ENCODE measurements at regions not wholly inside any gene's neighbourhood (a gene's known extent, or its start where the extent isn't known, plus 50 kb on each side); places are given as distances from the start of the nearest gene placed in this dataset.
A peak's percentile ranks its signal among the peaks of the same experiment; 100 is the strongest.

DNA sequence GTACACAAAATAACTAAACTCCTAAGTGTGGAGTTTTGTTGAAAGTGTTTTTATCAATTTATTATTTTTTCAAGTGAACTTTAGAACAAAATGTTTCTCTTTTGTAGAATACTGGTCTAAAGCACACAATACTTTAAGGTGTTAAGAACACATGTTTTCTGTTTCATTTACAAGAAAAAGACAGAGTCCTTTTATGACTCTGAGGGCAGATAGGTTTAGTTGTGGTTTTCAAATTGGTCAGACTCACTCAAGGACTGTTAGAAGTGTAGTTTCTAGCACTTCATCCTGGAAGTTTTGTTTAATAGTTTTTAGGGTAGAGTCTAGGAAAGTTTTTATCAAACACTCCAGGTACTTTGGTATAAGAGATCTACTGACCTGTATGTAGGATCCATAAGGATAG lies 376.5 kb downstream of the LRRIQ3 start:
- no peak for DNase-seq (ENCODE audit: low read depth)

DNA sequence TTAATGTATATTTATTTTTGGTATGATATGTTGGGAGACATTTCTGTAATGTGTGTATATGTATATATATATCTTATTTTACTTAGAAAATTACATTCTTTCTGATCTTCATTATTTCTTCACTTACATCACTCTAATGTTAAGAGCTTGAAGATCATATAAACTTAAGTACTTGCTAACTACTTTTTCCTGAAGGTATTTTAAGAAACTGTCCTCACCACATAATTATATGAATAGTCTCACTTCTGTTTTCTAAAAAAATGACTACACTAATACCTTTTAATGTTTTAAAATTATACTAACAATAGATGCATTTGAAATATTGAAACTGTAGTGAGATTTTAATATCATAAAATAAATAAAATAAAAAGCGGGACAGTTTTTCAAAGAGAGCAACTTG lies 377.1 kb downstream of the LRRIQ3 start:
- H3K27me3 ChIP-seq (ENCODE audit: control insufficient read depth, insufficient read depth, low read length): no peaks in the 10 kb centered on the region
- TF ChIP-seq, protein P1, sequence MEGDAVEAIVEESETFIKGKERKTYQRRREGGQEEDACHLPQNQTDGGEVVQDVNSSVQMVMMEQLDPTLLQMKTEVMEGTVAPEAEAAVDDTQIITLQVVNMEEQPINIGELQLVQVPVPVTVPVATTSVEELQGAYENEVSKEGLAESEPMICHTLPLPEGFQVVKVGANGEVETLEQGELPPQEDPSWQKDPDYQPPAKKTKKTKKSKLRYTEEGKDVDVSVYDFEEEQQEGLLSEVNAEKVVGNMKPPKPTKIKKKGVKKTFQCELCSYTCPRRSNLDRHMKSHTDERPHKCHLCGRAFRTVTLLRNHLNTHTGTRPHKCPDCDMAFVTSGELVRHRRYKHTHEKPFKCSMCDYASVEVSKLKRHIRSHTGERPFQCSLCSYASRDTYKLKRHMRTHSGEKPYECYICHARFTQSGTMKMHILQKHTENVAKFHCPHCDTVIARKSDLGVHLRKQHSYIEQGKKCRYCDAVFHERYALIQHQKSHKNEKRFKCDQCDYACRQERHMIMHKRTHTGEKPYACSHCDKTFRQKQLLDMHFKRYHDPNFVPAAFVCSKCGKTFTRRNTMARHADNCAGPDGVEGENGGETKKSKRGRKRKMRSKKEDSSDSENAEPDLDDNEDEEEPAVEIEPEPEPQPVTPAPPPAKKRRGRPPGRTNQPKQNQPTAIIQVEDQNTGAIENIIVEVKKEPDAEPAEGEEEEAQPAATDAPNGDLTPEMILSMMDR (IDR thresholded peaks at IDR 0.05; ENCODE audit: insufficient read depth, low read length, severe bottlenecking): no peak
- no peaks in the 10 kb centered on the region for H3K36me3 ChIP-seq (ENCODE audit: control insufficient read depth, insufficient read depth, low read length)
- FAIRE-seq: no peak
- no peak for DNase-seq (ENCODE audit: low read depth)
- no peak overlapping the region for H3K4me3 ChIP-seq (ENCODE audit: low read depth, low read length)

More for the DNA sequence above, 376.5 kb downstream of the LRRIQ3 start:
- no peak for FAIRE-seq
- TF ChIP-seq, protein P1 (IDR thresholded peaks at IDR 0.05; ENCODE audit: insufficient read depth, low read length, severe bottlenecking): no peak
- no peaks in the 10 kb centered on the region for H3K36me3 ChIP-seq (ENCODE audit: control insufficient read depth, insufficient read depth, low read length)
- H3K4me3 ChIP-seq (ENCODE audit: low read depth, low read length): no peak overlapping the region
- no peaks in the 10 kb centered on the region for H3K27me3 ChIP-seq (ENCODE audit: control insufficient read depth, insufficient read depth, low read length)

DNA sequence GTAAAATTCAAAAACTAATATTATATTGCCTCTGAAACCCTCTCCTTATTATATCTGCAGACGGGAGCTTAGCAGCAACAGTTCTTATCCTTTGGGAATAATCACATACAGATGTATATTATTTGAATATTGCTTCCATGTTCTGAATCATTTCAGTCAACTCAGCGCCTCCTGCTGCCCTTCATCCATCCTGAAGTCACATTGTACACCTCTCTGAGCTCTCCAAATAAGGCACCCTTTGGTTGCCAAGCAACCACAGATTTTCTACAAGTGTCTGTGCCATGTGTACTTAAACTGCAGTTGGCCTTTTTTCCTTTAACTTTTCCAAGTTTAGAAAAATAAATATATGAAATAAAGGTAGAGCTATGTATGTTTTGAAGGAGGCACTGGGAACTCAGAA lies 384.3 kb downstream of the LRRIQ3 start:
- Histone ChIP-seq H3K27me3 (ENCODE audit: control insufficient read depth, insufficient read depth, low read length) (no peaks in the 10 kb centered on the region), H3K36me3 (ENCODE audit: control insufficient read depth, insufficient read depth, low read length) (no peaks in the 10 kb centered on the region), H3K4me3 (ENCODE audit: low read depth, low read length) (no peak overlapping the region)
- TF ChIP-seq, protein P1 (IDR thresholded peaks at IDR 0.05; ENCODE audit: insufficient read depth, low read length, severe bottlenecking): peak; percentile 11
- no peak for FAIRE-seq
- DNase-seq (ENCODE audit: low read depth): peak; percentile 40

DNA sequence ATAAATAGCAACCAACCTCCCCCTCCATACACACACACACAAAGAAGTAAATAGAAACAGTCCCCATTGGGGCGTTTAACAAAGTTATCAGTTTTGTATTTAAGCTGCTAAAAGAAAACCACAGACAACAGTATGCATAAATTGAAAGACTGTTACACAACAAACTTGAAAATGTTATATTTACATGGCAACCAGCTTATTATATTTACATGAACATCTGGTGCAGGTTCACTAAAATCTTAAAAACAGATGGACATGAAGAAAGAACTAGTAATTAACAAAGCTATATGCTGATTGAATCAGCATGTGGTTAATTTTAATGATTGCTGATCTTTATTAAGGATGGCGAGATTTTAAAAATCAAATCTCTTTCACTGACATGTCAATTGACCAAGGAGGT lies 384.7 kb downstream of the LRRIQ3 start:
- Histone ChIP-seq H3K4me3 (ENCODE audit: low read depth, low read length) (no peak overlapping the region), H3K27me3 (ENCODE audit: control insufficient read depth, insufficient read depth, low read length) (no peaks in the 10 kb centered on the region), H3K36me3 (ENCODE audit: control insufficient read depth, insufficient read depth, low read length) (no peaks in the 10 kb centered on the region)
- DNase-seq (ENCODE audit: low read depth): no peak
- TF ChIP-seq, protein P1 (IDR thresholded peaks at IDR 0.05; ENCODE audit: insufficient read depth, low read length, severe bottlenecking): no peak
- no peak for FAIRE-seq

DNA sequence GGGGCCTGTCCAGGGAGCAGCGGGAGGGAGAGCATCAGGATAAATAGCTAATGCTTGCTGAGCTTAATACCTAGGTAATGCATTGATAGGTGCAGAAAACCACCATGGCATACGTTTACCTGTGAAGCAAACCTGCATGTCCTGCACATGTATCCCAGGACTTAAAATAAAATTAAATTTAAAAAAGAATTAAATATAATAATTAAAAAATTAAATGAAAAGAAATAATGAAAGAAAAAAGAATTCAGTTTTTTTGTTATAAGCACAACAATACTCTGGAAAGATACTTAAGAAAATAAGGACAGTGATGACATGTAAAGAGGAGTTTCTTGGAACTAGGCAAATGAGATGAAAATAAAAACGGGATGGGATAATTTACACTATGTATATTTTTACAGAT lies 386.2 kb downstream of the LRRIQ3 start:
- Histone ChIP-seq H3K27me3 (ENCODE audit: control insufficient read depth, insufficient read depth, low read length) (no peaks in the 10 kb centered on the region), H3K36me3 (ENCODE audit: control insufficient read depth, insufficient read depth, low read length) (no peaks in the 10 kb centered on the region), H3K4me3 (ENCODE audit: low read depth, low read length) (no peak overlapping the region)
- no peak for FAIRE-seq
- TF ChIP-seq, protein P1 (IDR thresholded peaks at IDR 0.05; ENCODE audit: insufficient read depth, low read length, severe bottlenecking): no peak
- no peak for DNase-seq (ENCODE audit: low read depth)

DNA sequence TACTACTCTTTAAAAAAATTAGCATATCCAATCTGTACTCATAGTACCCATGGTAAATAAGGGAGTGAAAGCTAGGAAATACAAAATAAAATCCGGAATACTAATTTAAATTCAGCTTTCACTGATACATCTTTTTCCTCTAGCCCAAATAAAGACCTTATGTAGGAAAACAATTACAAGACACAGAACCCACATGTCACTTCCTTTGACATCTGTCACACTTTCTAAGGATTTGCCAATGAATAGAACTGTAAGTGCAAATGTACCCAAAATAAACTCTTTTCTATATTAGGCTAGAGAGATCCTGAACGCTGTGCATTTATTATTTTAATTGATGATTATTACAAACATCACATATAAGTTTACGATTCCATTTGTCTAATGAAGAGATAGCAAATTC lies 393.0 kb downstream of the LRRIQ3 start:
- DNase-seq (ENCODE audit: low read depth): no peak
- Histone ChIP-seq H3K27me3 (ENCODE audit: control insufficient read depth, insufficient read depth, low read length) (no peaks in the 10 kb centered on the region), H3K36me3 (ENCODE audit: control insufficient read depth, insufficient read depth, low read length) (no peaks in the 10 kb centered on the region), H3K4me3 (ENCODE audit: low read depth, low read length) (no peak overlapping the region)
- FAIRE-seq: no peak
- TF ChIP-seq, protein P1 (IDR thresholded peaks at IDR 0.05; ENCODE audit: insufficient read depth, low read length, severe bottlenecking): no peak
